Stimulated activated CD8-positive, alpha-beta memory T cell treated with anti-CD3 and anti-CD28 coated beads, Interleukin-4, amount 100 ng/mL, for 1 hour (primary cell): ENCODE measurements at regions not wholly inside any gene's neighbourhood (a gene's known extent, or its start where the extent isn't known, plus 50 kb on each side); places are given as distances from the start of the nearest gene placed in this dataset.
"Not testable (repeated sequence)": the region's sequence is repeated elsewhere in the genome, so short reads cannot be mapped to it uniquely, and the experiment has no call there.

ENCODE experiments used
- DNase-seq, 2 donors: peaks; one replicate each; pipeline ENCODE4 v3.0.0-alpha.2; 2020; ENCODE audit warnings: low read depth in 2 of 2, low spot score in 1 of 2

DNA sequence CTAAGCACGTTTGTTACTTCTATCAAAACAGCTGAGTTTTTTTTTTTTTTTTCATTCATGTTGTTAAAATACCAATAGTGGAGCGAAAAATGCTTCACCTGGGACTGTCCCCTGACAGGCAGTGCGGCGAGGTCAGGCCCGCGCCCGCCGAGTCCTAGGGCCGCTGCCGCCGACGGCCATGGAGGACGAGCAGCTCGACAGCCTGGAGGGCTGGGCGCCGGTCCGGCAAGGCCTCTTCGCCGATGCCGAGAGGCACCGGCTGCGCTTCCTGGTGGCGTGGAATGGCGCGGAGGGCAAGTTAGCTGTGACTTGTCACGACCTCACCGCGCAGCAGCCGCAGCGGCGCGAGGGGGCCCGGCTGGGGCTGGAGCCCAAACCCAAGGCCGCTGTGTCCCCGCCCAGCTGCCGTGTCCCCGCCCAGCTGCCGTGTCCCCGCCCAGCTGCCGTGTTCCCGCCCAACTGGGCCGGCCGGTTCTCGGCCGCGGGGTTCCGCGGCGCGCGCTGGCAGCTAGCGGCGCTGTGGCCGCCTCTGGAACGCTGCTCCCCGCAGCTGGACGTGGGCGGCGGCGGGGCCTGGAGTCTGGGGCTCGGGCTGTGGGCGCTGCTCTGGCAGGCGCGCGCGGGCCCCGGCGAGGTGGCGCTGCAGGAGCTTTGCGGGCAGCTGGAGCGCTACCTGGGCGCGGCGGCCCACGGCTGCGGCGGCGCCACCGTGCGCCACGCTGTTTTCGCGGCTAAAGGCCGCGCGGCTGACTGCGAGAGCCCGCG, 56.7 kb upstream of the GOLGA8R start:
- DNase-seq: peak in 1 of 2 donors; percentile 25

DNA sequence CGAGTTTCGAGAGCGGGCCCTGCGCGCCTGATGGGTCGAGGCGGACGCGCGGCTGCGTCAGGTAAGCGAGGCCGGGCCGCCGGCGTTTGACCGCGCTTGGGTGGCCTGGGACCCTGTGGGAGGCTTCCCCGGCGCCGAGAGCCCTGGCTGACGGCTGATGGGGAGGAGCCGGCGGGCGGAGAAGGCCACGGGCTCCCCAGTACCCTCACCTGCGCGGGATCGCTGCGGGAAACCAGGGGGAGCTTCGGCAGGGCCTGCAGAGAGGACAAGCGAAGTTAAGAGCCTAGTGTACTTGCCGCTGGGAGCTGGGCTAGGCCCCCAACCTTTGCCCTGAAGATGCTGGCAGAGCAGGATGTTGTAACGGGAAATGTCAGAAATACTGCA, 57.3 kb upstream of the GOLGA8R start:
- DNase-seq: not testable (repeated sequence)

DNA sequence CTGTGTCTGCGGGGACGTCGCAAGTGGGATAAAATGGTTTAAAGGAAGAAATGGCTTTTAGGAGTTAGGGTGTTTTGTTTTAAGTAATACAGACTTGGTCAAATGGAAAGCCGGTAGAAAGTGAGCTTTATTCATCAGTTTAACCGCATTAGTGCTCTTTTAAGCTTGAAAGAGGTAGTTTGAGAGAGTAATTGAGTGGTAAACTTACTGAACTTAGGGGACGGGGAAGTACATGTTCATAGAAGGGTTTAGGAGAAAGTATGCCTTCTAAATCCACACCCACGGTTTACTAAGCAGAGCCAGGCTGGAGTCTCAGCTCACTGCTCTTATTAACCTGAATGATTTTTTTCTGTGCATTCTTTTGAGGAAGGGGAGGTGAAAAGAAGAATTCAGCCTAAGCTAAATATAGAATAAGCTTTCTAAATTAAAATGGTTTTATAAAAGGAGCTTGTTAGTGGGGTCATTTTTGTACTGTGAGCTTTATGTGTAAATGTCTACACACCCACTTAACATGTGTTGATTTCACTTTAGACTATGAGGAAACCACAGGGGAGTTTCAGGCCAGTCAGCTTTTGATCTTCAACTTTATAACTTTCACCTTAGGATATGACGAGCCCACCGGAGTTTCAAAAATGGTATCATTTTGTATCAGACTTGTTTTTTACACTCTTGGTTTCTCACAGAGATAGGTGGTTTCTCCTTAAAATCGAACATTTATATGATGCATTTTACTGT, 57.9 kb upstream of the GOLGA8R start:
- DNase-seq: not testable (repeated sequence)

DNA sequence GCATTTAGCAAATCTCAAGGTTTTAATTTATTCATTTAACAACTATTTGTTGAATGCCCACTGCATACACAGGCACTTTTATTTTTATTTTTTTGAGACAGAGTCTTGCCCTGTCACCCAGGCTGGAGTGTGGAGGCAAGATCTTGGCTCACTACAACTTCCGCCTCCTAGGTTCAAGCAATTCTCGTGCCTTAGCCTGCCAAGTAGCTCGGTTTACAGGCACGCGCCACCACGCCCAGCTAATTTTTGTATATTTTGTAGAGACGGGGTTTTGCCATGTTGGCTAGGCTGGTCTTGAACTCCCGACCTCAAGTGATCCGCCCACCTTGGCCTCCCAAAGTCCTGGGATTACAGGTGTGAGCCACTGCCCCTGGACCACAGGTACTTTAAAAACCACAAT, 67.0 kb upstream of the GOLGA8Q start:
- not testable (repeated sequence) for DNase-seq

DNA sequence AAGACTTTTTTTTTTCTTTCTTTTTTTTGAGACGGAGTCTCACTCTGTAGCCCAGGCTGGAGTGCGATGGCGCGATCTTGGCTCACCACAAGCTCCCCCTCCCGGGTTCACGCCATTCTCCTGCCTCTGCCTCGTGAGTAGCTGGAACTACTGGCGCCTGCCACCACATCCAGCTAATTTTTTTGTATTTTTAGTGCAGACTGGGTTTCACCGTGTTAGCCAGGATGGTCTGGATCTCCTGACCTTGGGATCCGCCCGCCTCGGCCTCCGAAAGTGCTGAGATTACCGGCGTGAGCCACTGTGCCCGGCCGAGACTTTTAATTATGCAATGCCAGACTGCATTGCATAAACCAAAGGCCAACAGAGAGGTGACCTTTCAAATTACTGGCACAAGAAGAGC, 62.6 kb upstream of the GOLGA8Q start:
- not testable (repeated sequence) for DNase-seq

DNA sequence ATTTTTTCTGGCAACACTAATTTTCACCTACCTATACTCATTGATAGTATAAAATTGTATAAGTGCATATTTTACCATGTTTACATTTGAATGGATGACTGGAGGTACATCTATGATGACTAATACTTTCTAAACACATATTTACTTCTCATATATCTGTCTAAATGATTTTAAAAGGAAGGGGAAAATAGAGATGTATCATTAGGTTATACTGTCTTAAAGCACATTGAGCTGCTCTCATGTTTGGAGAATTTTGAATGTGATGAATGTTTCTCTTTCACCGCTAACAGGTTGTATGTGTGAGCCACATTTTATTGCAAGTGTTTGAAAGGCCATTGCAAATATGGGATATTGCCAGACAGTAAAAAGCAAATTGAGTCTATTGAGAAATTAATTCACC, 61.5 kb upstream of the GOLGA8Q start:
- not testable (repeated sequence) for DNase-seq

DNA sequence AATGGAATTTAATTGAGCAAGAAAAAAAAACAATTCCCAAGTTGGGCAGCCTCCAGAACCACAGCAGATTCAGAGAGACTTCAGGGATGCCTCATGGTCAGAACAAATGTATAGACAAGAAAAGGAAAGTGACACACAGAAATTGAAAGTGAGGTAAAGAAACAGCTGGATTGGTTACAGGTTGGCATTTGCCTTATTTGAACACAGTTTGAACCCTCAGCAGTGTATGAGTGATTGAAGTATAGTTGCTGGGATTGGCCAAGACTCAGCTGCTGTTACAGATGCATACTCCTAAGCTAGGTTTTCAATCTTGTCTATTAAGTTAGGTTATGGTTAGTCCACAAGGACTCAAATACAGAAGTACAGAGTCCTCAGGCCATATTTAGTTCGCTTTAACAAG, 57.9 kb upstream of the GOLGA8Q start:
- not testable (repeated sequence) for DNase-seq

DNA sequence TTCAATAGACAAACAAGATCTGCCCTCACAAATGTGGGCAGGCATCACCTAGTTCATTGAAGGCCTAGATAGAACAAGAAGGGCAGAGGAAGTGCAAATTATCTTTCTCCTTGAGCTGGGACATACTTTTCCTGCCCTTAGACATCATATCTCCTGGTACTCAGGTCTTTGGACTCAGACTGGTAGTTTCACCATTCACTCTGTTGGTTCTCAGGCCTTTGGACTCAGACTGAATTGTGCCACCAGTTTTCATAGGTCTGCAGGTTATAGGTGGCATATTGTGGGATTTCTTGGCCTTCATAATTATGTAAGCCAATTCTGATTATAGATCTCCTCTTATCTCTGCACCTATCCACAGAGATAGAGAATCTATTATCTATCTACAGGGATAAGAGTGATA, 54.6 kb upstream of the GOLGA8Q start:
- not testable (repeated sequence) for DNase-seq

DNA sequence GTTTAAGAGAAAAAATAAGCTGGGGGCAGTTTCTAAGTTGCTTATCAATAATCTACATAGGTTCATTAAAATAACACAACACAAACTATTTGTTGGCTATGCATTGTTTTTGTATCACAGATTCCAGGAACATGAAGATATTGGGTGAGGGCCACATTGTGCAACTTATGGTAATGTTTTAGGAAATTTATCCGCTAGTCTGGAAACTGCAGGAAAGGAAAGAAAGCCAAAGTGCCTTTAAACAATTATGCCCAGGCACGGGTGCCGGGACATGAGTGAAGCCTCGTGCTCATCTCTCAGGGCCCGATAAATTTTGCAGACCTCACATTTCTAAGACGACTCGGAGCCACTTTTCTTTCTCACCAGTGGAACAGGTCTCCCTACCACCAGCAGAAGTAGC, 52.6 kb upstream of the GOLGA8Q start:
- DNase-seq: not testable (repeated sequence)

DNA sequence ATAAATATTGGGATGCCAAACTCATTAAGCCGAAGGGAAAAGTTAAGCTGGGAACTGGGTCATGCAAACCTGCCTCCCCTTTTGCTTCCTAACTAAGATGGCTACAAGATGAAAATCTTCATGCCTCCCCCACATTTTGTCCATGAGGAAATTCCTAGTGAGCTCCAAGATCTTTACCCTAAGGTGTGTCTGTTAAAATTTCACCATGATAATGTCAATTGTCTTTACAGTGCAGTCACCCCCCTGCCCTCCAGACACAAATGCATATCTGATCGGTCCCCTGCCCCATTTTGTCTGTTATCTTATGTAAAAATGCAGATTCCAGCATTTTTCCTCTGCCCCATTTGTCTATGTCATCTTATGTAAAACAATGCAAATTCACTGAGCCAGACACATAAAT, 51.3 kb upstream of the GOLGA8Q start:
- DNase-seq: not testable (repeated sequence)
